HEK293 (cell line): ENCODE measurements at regions not wholly inside any gene's neighbourhood (a gene's known extent, or its start where the extent isn't known, plus 50 kb on each side); places are given as distances from the start of the nearest gene placed in this dataset.

Experiments used
- CTCF ChIA-PET: fragments of 350-600 bp; formaldehyde crosslinking; extraction: SDS; loops from one replicate; lab custom pipeline; 2021; ENCODE audit warnings: antibody characterized with exemption; lab: Yijun Ruan, JAX
- POLR2A ChIA-PET: fragments of 300-600 bp; formaldehyde crosslinking; extraction: SDS; loops from one replicate; lab custom pipeline; 2020; ENCODE audit warnings: antibody characterized with exemption, inconsistent platforms; lab: Yijun Ruan, JAX
- H3K27ac ChIP-seq: fragments of 200-500 bp; sonication (Bioruptor generic); 2 replicates; pipeline ENCODE4 v1.5.1; 2014; ENCODE audit warnings: low read depth, low read length, control low read depth, inconsistent platforms; ENCODE audit errors: extremely low read depth
- H3K36me3 ChIP-seq, 2 experiments: fragments of 200-500 bp in 1 of 2; sonication (Bioruptor generic) in 1 of 2; 1 replicate in 1 of 2; 2 replicates in 1 of 2; pipeline ENCODE4 v1.5.1; 2014 to 2017; ENCODE audit warnings: inconsistent platforms in 2 of 2, low read length in 2 of 2; ENCODE audit not compliant: control insufficient read depth in 2 of 2, insufficient read depth in 1 of 2
- H3K4me1 ChIP-seq: fragments of 200-500 bp; sonication (Bioruptor generic); 2 replicates; pipeline ENCODE4 v1.5.1; 2014; ENCODE audit warnings: mild to moderate bottlenecking, low read length, inconsistent platforms; ENCODE audit not compliant: control insufficient read depth, insufficient read depth
- H3K4me3 ChIP-seq: 2 replicates; pipeline ENCODE4 v1.5.1; 2011; ENCODE audit warnings: low read depth, mild to moderate bottlenecking, control low read depth, low read length, moderate library complexity
- H3K9me3 ChIP-seq: fragments of 200-500 bp; sonication (Bioruptor generic); 2 replicates; pipeline ENCODE4 v1.5.1; 2014; ENCODE audit warnings: low read depth, low read length, inconsistent platforms; ENCODE audit not compliant: control insufficient read depth, insufficient read depth
- AEBP2 ChIP-seq: fragments of 450-650 bp; formaldehyde crosslinking; IDR thresholded peaks from 2 replicates; pipeline ENCODE4 v1.5.1; 2016; ENCODE audit warnings: missing biosample characterization, missing genetic modification characterization, borderline replicate concordance
- ELK4 ChIP-seq: IDR thresholded peaks from 2 replicates; pipeline ENCODE4 v1.6.1; 2011; ENCODE audit warnings: mild to moderate bottlenecking, low read depth, low read length, borderline replicate concordance
- GFI1B ChIP-seq: fragments of 450-650 bp; formaldehyde crosslinking; IDR thresholded peaks from 2 replicates; pipeline ENCODE4 v1.5.1; 2016; ENCODE audit warnings: missing biosample characterization, missing genetic modification characterization
- GLIS2 ChIP-seq: fragments of 450-650 bp; formaldehyde crosslinking; IDR thresholded peaks from 2 replicates; pipeline ENCODE4 v1.5.1; 2016; ENCODE audit warnings: missing biosample characterization, missing genetic modification characterization
- KLF9 ChIP-seq: fragments of 450-650 bp; formaldehyde crosslinking; IDR thresholded peaks from 2 replicates; pipeline ENCODE4 v1.5.1; 2016; ENCODE audit warnings: missing biosample characterization, missing genetic modification characterization, low read depth
- SETDB1 ChIP-seq: IDR thresholded peaks from one replicate; pipeline ENCODE4 v1.6.1; 2017; ENCODE audit warnings: mild to moderate bottlenecking, low read length, moderate library complexity, mixed read lengths; ENCODE audit not compliant: insufficient read length
- ZBTB26 ChIP-seq: fragments of 450-650 bp; formaldehyde crosslinking; optimal IDR thresholded peaks from 2 replicates; pipeline ENCODE3; 2016; ENCODE audit warnings: missing biosample characterization, mild to moderate bottlenecking, missing genetic modification characterization
- ZFP41 ChIP-seq: fragments of 450-650 bp; formaldehyde crosslinking; IDR thresholded peaks from 2 replicates; pipeline ENCODE4 v1.5.1; 2016; ENCODE audit warnings: missing biosample characterization, missing genetic modification characterization, borderline replicate concordance
- ZNF112 ChIP-seq: fragments of 450-650 bp; formaldehyde crosslinking; IDR thresholded peaks from 2 replicates; pipeline ENCODE4 v1.5.0; 2017; ENCODE audit warnings: missing biosample characterization, missing genetic modification characterization
- ZNF155 ChIP-seq: fragments of 450-650 bp; formaldehyde crosslinking; IDR thresholded peaks from 2 replicates; pipeline ENCODE4 v1.5.1; 2016; ENCODE audit warnings: missing biosample characterization, missing genetic modification characterization
- ZNF157 ChIP-seq: fragments of 450-650 bp; formaldehyde crosslinking; IDR thresholded peaks from 2 replicates; pipeline ENCODE4 v1.5.1; 2016; ENCODE audit warnings: missing biosample characterization, missing genetic modification characterization
- ZNF239 ChIP-seq: fragments of 450-650 bp; formaldehyde crosslinking; IDR thresholded peaks from 2 replicates; pipeline ENCODE4 v1.5.1; 2016; ENCODE audit warnings: missing biosample characterization, missing genetic modification characterization
- ZNF302 ChIP-seq: fragments of 450-650 bp; formaldehyde crosslinking; IDR thresholded peaks from 2 replicates; pipeline ENCODE4 v1.5.1; 2016; ENCODE audit warnings: missing biosample characterization, missing genetic modification characterization, low read depth
- ZNF510 ChIP-seq: fragments of 450-650 bp; formaldehyde crosslinking; IDR thresholded peaks from 2 replicates; pipeline ENCODE4 v1.5.1; 2018; ENCODE audit warnings: mild to moderate bottlenecking, missing genetic modification characterization, missing biosample characterization; ENCODE audit not compliant: insufficient replicate concordance
- ZNF677 ChIP-seq: fragments of 450-650 bp; IDR thresholded peaks from 2 replicates; pipeline ENCODE4 v1.5.0; 2018; ENCODE audit warnings: missing biosample characterization, mild to moderate bottlenecking, missing genetic modification characterization, moderate library complexity
- ZNF692 ChIP-seq: fragments of 450-650 bp; formaldehyde crosslinking; IDR thresholded peaks from 2 replicates; pipeline ENCODE4 v1.5.1; 2016; ENCODE audit warnings: missing biosample characterization, missing genetic modification characterization
- ZNF707 ChIP-seq: fragments of 450-650 bp; formaldehyde crosslinking; IDR thresholded peaks from 2 replicates; pipeline ENCODE4 v1.5.1; 2016; ENCODE audit warnings: missing biosample characterization, missing genetic modification characterization
- ZNF747 ChIP-seq: fragments of 450-650 bp; formaldehyde crosslinking; IDR thresholded peaks from 2 replicates; pipeline ENCODE4 v1.5.1; 2016; ENCODE audit warnings: missing biosample characterization, missing genetic modification characterization
- ZNF76 ChIP-seq: fragments of 450-650 bp; formaldehyde crosslinking; IDR thresholded peaks from 2 replicates; pipeline ENCODE4; 2016; ENCODE audit warnings: low read depth, missing biosample characterization, missing genetic modification characterization, borderline replicate concordance
- ZNF791 ChIP-seq: fragments of 450-650 bp; formaldehyde crosslinking; IDR thresholded peaks from 2 replicates; pipeline ENCODE4 v1.5.1; 2016; ENCODE audit warnings: missing biosample characterization, missing genetic modification characterization
- ZNF792 ChIP-seq: fragments of 450-650 bp; formaldehyde crosslinking; IDR thresholded peaks from 2 replicates; pipeline ENCODE4 v1.5.1; 2016; ENCODE audit warnings: missing biosample characterization, missing genetic modification characterization
- TF ChIP-seq, protein P1 (sequence below): fragments of 450-650 bp; formaldehyde crosslinking; IDR thresholded peaks from 2 replicates; pipeline ENCODE4 v1.5.1; 2017; ENCODE audit warnings: missing biosample characterization, mild to moderate bottlenecking, missing genetic modification characterization, moderate library complexity

GRCh38 chr3:13265016-13265415, 155.1 kb downstream of the NUP210 start (continued):
- no peak for TF ChIP-seq ZNF707
- no peak for TF ChIP-seq KLF9 (tag by site-specific recombination)
- no peak for TF ChIP-seq ZBTB26 (tag by site-specific recombination)
- no peak for TF ChIP-seq ZFP41
- no peak for TF ChIP-seq ZNF791 (tag by site-specific recombination)
- TF ChIP-seq ZNF677 (tag by site-specific recombination), result no peak
- no peak for TF ChIP-seq ZNF692 (tag by site-specific recombination)
- TF ChIP-seq GLIS2, result no peak
- TF ChIP-seq ZNF157 (tag by site-specific recombination), result no peak
- TF ChIP-seq AEBP2 (tag by site-specific recombination), result no peak
- TF ChIP-seq, all 188 proteins: peak for 0

- Histone ChIP-seq H3K36me3 (no peaks in the 10 kb centered on the region), H3K4me1 (no peaks in the 10 kb centered on the region), H3K9me3 (no peaks in the 10 kb centered on the region), H3K27ac (no peak overlapping the region), H3K4me3 (no peak overlapping the region)
- CTCF ChIA-PET, result no interaction called here
- TF ChIP-seq ELK4 (no peak), ZNF302 (no peak), ZNF76 (tag by site-specific recombination) (no peak), SETDB1 (no peak), AEBP2 (tag by site-specific recombination) (no peak), ZNF747 (tag by site-specific recombination) (no peak), ZNF239 (tag by site-specific recombination) (no peak), ZNF792 (tag by site-specific recombination) (no peak)
- POLR2A ChIA-PET, result no interaction called here
These were observed 155.7 kb downstream of the NUP210 start for GRCh38 chr3:13264468-13264795.

DNA sequence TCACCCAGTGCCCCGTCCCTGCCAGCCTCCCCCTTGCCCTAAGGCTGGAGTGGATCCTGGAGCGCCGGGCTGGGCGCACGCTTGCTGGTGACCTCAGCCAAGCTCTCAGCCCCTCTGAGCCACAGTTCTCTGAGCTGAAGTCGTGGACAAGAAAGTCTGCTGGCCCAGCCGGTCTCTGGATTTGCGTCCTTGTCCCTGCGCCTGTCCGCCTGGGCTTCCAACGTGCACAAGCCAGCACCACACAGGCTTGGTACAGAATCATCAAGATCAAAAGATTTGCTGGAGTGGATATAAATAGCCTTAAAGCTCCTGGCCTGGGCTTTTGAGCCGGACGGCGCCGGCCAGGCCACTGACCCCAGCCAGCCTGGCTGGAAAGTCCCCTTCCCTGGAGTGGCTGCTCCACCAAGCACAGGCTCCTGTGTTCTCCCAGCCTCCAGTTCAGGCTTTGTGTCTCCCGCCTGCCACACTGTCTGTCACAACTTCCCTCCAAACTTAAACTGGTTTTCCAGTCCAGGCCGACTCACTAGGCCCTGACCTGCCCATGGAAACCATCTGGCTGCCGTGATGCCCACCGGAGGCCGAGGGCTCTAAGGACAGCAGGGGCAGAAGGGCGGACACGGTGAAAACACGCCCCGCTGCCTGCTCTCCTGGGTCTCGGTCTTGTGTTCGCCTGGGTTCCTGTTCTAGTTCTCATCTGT, 156.2 kb downstream of the NUP210 start:
- H3K27ac ChIP-seq, result no peak overlapping the region
- CTCF ChIA-PET, result interaction anchor here (0.7 kb wide), 1 partner anchor 17 kb away, joined by 5 read pairs; no protein-coding TSS in a partner anchor
- H3K9me3 ChIP-seq, result no peaks in the 10 kb centered on the region
- no peaks in the 10 kb centered on the region for H3K36me3 ChIP-seq
- POLR2A ChIA-PET, result no interaction called here
- no peak overlapping the region for H3K4me3 ChIP-seq
- no peaks in the 10 kb centered on the region for H3K4me1 ChIP-seq
- TF ChIP-seq GFI1B (tag by site-specific recombination) (no peak), ZNF510 (tag by site-specific recombination) (no peak), ZNF112 (tag by site-specific recombination) (no peak), ZNF155 (tag by site-specific recombination) (no peak)
- TF ChIP-seq, protein P1, sequence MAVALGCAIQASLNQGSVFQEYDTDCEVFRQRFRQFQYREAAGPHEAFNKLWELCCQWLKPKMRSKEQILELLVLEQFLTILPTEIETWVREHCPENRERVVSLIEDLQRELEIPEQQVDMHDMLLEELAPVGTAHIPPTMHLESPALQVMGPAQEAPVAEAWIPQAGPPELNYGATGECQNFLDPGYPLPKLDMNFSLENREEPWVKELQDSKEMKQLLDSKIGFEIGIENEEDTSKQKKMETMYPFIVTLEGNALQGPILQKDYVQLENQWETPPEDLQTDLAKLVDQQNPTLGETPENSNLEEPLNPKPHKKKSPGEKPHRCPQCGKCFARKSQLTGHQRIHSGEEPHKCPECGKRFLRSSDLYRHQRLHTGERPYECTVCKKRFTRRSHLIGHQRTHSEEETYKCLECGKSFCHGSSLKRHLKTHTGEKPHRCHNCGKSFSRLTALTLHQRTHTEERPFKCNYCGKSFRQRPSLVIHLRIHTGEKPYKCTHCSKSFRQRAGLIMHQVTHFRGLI (tag by site-specific recombination), result no peak
